ENCODE measurements at regions not wholly inside any gene's neighbourhood (a gene's known extent, or its start where the extent isn't known, plus 50 kb on each side); places are given as distances from the start of the nearest gene placed in this dataset.

DNA sequence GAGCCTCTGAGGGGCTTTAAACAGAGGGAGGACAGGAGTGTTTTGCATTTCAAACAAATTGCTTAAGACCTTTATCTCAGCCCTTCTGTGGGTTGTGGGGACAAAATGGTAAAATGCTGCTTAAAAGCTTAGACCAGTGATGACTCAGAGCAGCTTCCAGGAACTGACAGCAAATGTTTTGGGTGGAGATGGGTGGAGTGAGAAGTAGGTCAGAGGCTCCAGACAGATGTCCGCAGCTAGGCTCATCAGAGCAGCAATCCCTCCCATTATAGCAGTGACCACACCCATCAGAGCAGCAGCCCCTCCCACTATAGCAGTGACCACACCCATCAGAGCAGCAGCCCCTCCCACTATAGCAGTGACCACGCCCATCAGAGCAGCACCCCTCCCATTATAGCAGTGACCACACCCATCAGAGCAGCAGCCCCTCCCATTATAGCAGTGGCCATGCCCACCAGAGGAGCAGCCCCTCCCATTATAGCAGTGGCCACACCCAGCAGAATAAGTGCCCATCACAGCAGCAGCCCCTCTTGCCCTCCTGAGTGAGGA, 532.2 kb downstream of the MATN1 start:
- no peak overlapping the region for H3K4me3 ChIP-seq (ENCODE audit: low read length)
- H3K4me1 ChIP-seq (ENCODE audit: insufficient read depth, low read length) = no peaks in the 10 kb centered on the region
- no peaks in the 10 kb centered on the region for H3K36me3 ChIP-seq (ENCODE audit: insufficient read depth, low read depth, low read length)
- H3K9me3 ChIP-seq (ENCODE audit: insufficient read depth, low read depth, low read length) = no peaks in the 10 kb centered on the region
- H3K27me3 ChIP-seq (ENCODE audit: insufficient read depth, low read length) = no peaks in the 10 kb centered on the region
- no peak overlapping the region for H3K9ac ChIP-seq (ENCODE audit: low read depth, low read length)
- no peak overlapping the region for H3K27ac ChIP-seq (ENCODE audit: low read length)

DNA sequence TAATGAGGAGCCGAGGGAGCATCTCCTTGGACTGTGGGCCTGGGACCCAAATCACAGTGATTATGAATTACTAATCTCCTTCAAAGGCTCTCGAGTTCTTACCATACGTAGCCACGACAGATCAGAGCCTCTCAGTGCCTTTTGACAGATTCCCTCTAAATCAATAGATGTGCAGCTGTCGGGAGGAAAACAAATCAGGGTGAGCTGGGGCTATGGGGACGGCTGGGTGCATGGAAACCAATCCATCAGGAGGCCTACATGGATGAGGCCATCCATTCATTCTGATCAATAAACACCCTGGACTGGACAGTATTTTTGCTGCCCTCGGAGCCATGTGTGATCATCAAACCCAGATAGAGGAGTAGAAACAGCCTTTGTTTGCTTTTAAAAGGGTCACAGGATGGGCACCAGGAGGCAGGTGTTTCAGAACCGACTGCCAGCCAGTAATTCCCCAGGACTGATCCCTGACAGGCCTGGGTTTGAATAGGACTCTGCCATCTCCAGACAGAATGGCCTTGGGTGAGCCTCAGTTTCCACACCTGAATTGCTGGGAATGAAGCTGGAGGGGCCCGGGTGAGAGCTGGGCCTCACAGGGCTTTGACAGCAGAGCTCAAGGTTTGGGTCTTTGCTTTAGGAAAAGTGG, 532.8 kb downstream of the MATN1 start:
- no peaks in the 10 kb centered on the region for H3K27me3 ChIP-seq (ENCODE audit: insufficient read depth, low read length)
- H3K9me3 ChIP-seq (ENCODE audit: insufficient read depth, low read depth, low read length) = no peaks in the 10 kb centered on the region
- H3K36me3 ChIP-seq (ENCODE audit: insufficient read depth, low read depth, low read length) = no peaks in the 10 kb centered on the region
- H3K4me1 ChIP-seq (ENCODE audit: insufficient read depth, low read length) = no peaks in the 10 kb centered on the region
- H3K9ac ChIP-seq (ENCODE audit: low read depth, low read length) = no peak overlapping the region
- no peak overlapping the region for H3K27ac ChIP-seq (ENCODE audit: low read length)
- no peak overlapping the region for H3K4me3 ChIP-seq (ENCODE audit: low read length)

DNA sequence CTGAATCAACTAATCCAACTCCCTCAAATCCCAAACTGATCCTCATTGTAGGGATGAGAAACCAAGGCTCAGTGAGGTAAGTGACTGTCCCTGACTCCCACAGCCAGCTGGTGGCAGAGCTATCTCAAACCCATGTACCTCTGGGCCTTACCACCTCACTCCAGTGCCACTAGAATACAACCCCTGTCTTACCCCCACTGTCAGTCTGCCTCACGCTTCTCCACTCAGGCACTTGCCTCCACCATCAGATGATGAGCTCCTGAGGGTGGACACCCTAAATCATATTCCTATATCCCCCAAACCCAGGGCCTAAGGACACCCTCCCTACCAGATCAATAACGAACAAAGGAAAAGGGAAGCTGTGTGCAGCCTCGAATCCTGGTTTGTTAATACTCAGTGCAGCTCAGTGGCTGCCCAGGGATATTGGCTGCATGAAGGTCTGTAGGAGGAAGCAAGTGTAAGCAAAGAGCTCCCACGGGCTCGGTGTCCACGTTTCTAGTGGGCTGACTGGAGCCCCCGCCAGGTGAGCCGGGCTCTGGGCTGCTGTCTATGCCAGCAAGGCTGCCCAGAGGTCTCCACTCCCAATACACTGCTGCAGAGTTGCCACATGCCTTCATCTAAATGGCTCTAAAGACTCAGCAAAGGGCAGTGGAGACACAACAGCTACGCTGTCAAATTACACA, 533.4 kb downstream of the MATN1 start:
- Histone ChIP-seq H3K27me3 (ENCODE audit: insufficient read depth, low read length) (no peaks in the 10 kb centered on the region), H3K27ac (ENCODE audit: low read length) (no peak overlapping the region), H3K9me3 (ENCODE audit: insufficient read depth, low read depth, low read length) (no peaks in the 10 kb centered on the region), H3K4me1 (ENCODE audit: insufficient read depth, low read length) (no peaks in the 10 kb centered on the region), H3K36me3 (ENCODE audit: insufficient read depth, low read depth, low read length) (no peaks in the 10 kb centered on the region), H3K4me3 (ENCODE audit: low read length) (no peak overlapping the region), H3K9ac (ENCODE audit: low read depth, low read length) (no peak overlapping the region)

DNA sequence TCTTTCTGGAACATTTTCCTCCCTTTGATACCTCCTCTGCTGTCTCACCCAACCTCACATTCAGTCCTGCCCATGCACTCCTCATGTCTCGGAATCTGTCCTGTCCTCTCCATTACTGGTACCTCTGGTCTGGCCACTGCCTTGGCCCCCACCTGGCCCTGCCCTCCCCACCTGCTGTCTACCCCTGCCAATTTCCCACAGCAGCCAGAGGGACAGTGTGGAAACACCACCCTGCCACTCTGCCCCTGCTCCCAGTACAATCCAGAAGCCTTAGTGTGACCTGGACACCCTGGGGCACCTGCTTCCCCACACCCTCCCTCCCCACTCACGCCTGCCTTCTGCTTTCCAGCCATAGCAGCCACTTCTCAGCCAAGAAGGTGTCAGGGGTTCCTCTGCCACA, 534.4 kb downstream of the MATN1 start:
- Histone ChIP-seq H3K4me3 (ENCODE audit: low read length) (no peak overlapping the region), H3K36me3 (ENCODE audit: insufficient read depth, low read depth, low read length) (no peaks in the 10 kb centered on the region), H3K9ac (ENCODE audit: low read depth, low read length) (no peak overlapping the region), H3K27ac (ENCODE audit: low read length) (no peak overlapping the region), H3K4me1 (ENCODE audit: insufficient read depth, low read length) (no peaks in the 10 kb centered on the region), H3K9me3 (ENCODE audit: insufficient read depth, low read depth, low read length) (no peaks in the 10 kb centered on the region), H3K27me3 (ENCODE audit: insufficient read depth, low read length) (no peaks in the 10 kb centered on the region)

DNA sequence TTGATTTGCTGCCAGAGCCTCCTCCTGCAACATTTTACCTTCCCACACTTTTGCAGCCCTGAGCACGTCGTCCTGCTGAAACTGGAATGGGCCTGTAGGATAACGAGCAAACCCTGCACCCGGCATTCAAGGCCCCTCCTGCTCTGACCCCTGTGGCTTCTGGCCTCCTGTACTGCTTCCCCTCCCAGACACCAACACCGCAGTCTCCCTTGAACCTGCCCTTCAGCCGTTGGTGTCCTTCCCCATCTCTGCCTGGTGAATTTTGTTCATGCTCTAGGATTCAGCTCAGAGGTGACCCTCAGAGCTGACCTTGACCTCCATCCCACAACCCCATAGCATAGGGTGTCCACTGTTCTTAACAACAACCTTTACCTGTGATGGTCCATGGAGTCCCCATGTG, 535.1 kb downstream of the MATN1 start:
- Histone ChIP-seq H3K27me3 (ENCODE audit: insufficient read depth, low read length) (no peaks in the 10 kb centered on the region), H3K4me1 (ENCODE audit: insufficient read depth, low read length) (no peaks in the 10 kb centered on the region)

DNA sequence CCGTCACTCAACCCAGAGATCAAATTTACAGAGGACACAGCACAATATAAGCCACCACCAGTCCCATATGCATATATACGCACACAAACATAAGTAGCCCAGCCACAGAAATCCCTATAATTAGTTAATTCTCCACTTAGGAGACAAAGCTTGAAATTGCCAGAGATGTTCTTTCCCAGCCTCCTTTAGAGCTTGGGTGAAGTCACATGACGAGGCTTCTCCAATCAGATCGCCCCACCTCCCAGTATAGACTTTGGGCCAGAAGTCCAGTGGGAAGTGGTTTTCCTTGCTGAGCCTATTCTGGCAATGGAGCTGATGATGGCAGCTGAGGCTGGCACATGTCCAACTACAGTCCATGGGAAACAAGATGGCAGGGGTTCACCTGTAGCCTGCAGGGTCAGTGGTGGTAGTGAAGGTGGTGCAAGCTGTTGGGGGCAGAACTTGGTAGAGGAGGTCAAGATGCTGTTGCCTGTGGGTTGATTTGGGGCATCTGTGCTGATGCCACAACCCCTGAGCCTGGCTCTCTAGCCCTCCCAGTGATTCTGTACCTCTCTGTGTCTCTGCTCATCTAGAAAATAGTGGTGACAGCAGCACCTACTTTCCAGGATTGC, 535.9 kb downstream of the MATN1 start:
- Histone ChIP-seq H3K36me3 (ENCODE audit: insufficient read depth, low read depth, low read length) (no peaks in the 10 kb centered on the region), H3K27ac (ENCODE audit: low read length) (no peak overlapping the region), H3K27me3 (ENCODE audit: insufficient read depth, low read length) (no peaks in the 10 kb centered on the region), H3K4me1 (ENCODE audit: insufficient read depth, low read length) (no peaks in the 10 kb centered on the region), H3K9me3 (ENCODE audit: insufficient read depth, low read depth, low read length) (no peaks in the 10 kb centered on the region), H3K4me3 (ENCODE audit: low read length) (no peak overlapping the region), H3K9ac (ENCODE audit: low read depth, low read length) (no peak overlapping the region)

More for the DNA sequence above, 535.1 kb downstream of the MATN1 start:
- Histone ChIP-seq H3K27ac (ENCODE audit: low read length) (no peak overlapping the region), H3K4me3 (ENCODE audit: low read length) (no peak overlapping the region), H3K9me3 (ENCODE audit: insufficient read depth, low read depth, low read length) (no peaks in the 10 kb centered on the region), H3K9ac (ENCODE audit: low read depth, low read length) (no peak overlapping the region), H3K36me3 (ENCODE audit: insufficient read depth, low read depth, low read length) (no peaks in the 10 kb centered on the region)

DNA sequence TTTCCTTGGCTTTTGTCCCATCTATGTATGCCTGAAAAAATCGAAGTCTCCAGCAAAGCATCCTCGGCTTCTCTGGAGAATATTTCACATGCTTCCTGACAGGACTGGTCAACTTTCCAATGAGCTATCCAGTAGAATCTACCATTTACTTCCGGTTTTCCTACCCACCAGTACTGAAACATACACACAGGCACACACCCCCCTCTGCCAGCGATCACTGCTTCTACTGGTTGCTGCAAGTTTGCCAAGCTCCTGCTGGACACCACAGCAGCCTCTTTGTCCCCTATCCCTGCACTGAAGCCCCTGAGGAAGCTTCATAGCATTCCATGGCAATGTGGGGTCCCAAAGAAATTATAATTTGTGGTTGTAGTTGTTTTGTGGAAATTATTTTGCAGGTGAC, 536.8 kb downstream of the MATN1 start:
- H3K9me3 ChIP-seq (ENCODE audit: insufficient read depth, low read depth, low read length) = no peaks in the 10 kb centered on the region
- H3K4me1 ChIP-seq (ENCODE audit: insufficient read depth, low read length) = no peaks in the 10 kb centered on the region
- no peak overlapping the region for H3K9ac ChIP-seq (ENCODE audit: low read depth, low read length)
- no peaks in the 10 kb centered on the region for H3K36me3 ChIP-seq (ENCODE audit: insufficient read depth, low read depth, low read length)
- no peak overlapping the region for H3K4me3 ChIP-seq (ENCODE audit: low read length)
- H3K27ac ChIP-seq (ENCODE audit: low read length) = no peak overlapping the region
- no peaks in the 10 kb centered on the region for H3K27me3 ChIP-seq (ENCODE audit: insufficient read depth, low read length)

DNA sequence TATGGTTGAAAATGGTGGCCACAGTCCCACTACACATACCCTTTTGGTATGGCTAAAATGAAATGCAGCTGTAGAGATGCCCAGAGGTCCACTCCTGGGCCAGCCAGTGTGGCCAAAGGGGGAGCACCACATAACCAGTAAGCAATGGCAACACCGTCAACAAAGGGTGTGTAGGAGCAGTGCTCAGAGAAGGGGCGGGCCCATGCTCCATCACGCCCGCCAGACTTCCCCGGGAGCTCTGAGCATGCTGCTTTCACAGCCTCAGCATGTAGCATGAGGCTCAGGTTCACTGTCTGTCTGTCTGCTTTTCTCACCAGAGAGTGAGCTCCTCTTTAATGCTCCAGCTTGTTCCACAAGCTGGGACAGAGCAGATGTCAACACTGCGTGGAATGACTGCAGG, 537.6 kb downstream of the MATN1 start:
- no peaks in the 10 kb centered on the region for H3K9me3 ChIP-seq (ENCODE audit: insufficient read depth, low read depth, low read length)
- H3K27me3 ChIP-seq (ENCODE audit: insufficient read depth, low read length) = no peaks in the 10 kb centered on the region
- H3K27ac ChIP-seq (ENCODE audit: low read length) = no peak overlapping the region
- H3K9ac ChIP-seq (ENCODE audit: low read depth, low read length) = no peak overlapping the region
- no peaks in the 10 kb centered on the region for H3K36me3 ChIP-seq (ENCODE audit: insufficient read depth, low read depth, low read length)
- H3K4me3 ChIP-seq (ENCODE audit: low read length) = no peak overlapping the region
- no peaks in the 10 kb centered on the region for H3K4me1 ChIP-seq (ENCODE audit: insufficient read depth, low read length)

DNA sequence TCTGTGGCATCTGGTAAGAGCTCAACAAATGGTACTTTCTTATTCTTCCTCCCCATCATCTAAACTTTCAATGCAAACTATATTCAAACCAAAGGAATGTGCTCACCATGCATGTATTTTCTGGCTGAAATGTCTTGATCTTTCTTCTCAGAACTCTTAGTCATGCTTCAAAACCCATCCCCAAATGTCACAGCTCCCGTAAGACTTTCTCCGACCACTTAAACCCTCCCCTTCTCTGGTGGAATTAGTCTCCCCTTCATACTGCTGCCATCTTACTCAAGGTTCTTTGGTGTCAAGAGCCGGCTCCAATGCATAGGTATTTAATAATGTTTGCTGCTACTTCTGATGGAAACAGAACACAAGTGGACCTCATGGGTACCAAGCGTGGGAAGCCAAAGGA, 538.1 kb downstream of the MATN1 start:
- Histone ChIP-seq H3K9ac (ENCODE audit: low read depth, low read length) (no peak overlapping the region), H3K9me3 (ENCODE audit: insufficient read depth, low read depth, low read length) (no peaks in the 10 kb centered on the region), H3K4me1 (ENCODE audit: insufficient read depth, low read length) (no peaks in the 10 kb centered on the region), H3K4me3 (ENCODE audit: low read length) (no peak overlapping the region), H3K27ac (ENCODE audit: low read length) (no peak overlapping the region), H3K36me3 (ENCODE audit: insufficient read depth, low read depth, low read length) (no peaks in the 10 kb centered on the region), H3K27me3 (ENCODE audit: insufficient read depth, low read length) (no peaks in the 10 kb centered on the region)

DNA sequence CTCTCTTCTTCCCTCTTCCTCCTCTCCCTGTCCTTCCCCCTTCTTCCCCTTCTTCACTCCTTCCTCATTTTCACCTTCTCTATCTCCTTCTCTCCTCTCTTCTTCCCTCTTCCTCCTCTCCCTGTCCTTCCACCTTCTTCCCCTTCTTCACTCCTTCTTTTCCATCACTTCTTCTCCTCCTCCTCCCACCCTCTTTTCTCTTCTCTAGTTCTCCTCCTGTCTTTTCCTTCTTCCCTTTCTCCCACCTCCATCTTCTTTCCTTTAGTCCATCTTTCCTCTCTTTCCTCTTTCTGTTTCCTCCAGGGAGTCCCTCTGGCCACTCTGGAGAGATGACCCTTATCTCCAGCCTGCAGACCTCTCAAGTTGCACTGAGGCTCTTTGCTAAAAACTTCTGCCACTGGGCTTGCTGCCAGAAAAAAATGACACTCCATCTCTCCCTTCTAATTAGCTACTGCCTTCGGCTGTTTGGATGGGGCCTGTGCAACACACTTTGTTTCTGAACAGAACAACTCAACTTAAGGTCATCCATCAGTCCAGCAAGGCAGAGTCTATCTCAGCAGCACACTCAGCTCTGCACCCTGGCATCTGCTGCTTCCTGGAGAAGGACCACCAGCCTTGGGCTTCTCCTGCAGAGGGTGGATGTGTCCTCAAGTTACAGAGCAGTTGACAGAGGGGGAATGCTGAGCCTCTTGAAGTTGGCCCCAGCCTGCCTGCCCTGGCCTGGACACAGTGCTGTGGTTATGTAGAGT, 538.8 kb downstream of the MATN1 start:
- H3K4me3 ChIP-seq (ENCODE audit: low read length) = no peak overlapping the region
- no peaks in the 10 kb centered on the region for H3K27me3 ChIP-seq (ENCODE audit: insufficient read depth, low read length)
- H3K27ac ChIP-seq (ENCODE audit: low read length) = no peak overlapping the region
- H3K4me1 ChIP-seq (ENCODE audit: insufficient read depth, low read length) = no peaks in the 10 kb centered on the region
- H3K9me3 ChIP-seq (ENCODE audit: insufficient read depth, low read depth, low read length) = no peaks in the 10 kb centered on the region
- no peaks in the 10 kb centered on the region for H3K36me3 ChIP-seq (ENCODE audit: insufficient read depth, low read depth, low read length)
- H3K9ac ChIP-seq (ENCODE audit: low read depth, low read length) = no peak overlapping the region

DNA sequence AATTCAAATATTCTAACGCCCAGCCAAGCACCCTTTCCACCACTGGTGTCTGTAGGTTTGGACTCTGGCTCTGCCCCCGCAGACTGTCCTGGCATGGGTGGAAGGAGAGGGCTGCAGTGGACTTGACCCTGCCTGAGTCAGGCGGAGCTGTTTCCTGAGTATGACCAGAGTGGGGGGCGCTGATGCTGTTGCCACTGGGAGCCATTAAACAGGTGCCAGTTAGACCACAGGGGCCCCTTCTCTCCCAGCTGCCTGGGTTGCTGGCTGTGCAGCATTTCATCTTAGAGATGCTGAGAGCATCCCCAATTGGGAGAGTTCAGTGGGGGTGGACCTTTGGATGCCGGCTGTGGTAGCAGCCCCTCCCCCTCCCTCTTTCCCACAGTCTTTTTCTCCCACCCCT, 539.5 kb downstream of the MATN1 start:
- Histone ChIP-seq H3K4me3 (ENCODE audit: low read length) (no peak overlapping the region), H3K9me3 (ENCODE audit: insufficient read depth, low read depth, low read length) (no peaks in the 10 kb centered on the region), H3K27me3 (ENCODE audit: insufficient read depth, low read length) (no peaks in the 10 kb centered on the region), H3K9ac (ENCODE audit: low read depth, low read length) (no peak overlapping the region), H3K4me1 (ENCODE audit: insufficient read depth, low read length) (no peaks in the 10 kb centered on the region), H3K36me3 (ENCODE audit: insufficient read depth, low read depth, low read length) (no peaks in the 10 kb centered on the region), H3K27ac (ENCODE audit: low read length) (no peak overlapping the region)
